Muscle layer of colon (tissue), 2 donors: ENCODE measurements at regions not wholly inside any gene's neighbourhood (a gene's known extent, or its start where the extent isn't known, plus 50 kb on each side); places are given as distances from the start of the nearest gene placed in this dataset.
"Not testable (repeated sequence)": the region's sequence is repeated elsewhere in the genome, so short reads cannot be mapped to it uniquely, and the experiment has no call there.

Experiments
- H3K27ac ChIP-seq: one replicate; pipeline ENCODE4 v1.7.0; 2013; ENCODE audit warnings: low read depth, mild to moderate bottlenecking, low read length, moderate library complexity
- H3K27me3 ChIP-seq, 2 donors: one replicate each; pipeline ENCODE4 v1.7.0; 2013; ENCODE audit warnings: low read length in 2 of 2, mild to moderate bottlenecking in 2 of 2; ENCODE audit not compliant: insufficient read depth in 2 of 2, control insufficient read depth in 1 of 2
- H3K36me3 ChIP-seq: one replicate; pipeline ENCODE4 v1.7.0; 2013; ENCODE audit warnings: mild to moderate bottlenecking, low read length; ENCODE audit not compliant: insufficient read depth
- H3K4me1 ChIP-seq: one replicate; pipeline ENCODE4 v1.7.0; 2013; ENCODE audit warnings: mild to moderate bottlenecking, low read length; ENCODE audit not compliant: insufficient read depth
- H3K4me3 ChIP-seq, 2 donors: one replicate each; pipeline ENCODE4 v1.7.0; 2013; ENCODE audit warnings: low read length in 2 of 2, low read depth in 1 of 2, mild to moderate bottlenecking in 1 of 2, moderate library complexity in 1 of 2
- H3K9ac ChIP-seq: one replicate; pipeline ENCODE4 v1.7.0; 2013; ENCODE audit warnings: low read length
- H3K9me3 ChIP-seq: one replicate; pipeline ENCODE4 v1.7.0; 2013; ENCODE audit warnings: mild to moderate bottlenecking, low read length
- donor health status: abdominal sarcoma.
- donor health status: Adenocarcinoma of cecum.

DNA sequence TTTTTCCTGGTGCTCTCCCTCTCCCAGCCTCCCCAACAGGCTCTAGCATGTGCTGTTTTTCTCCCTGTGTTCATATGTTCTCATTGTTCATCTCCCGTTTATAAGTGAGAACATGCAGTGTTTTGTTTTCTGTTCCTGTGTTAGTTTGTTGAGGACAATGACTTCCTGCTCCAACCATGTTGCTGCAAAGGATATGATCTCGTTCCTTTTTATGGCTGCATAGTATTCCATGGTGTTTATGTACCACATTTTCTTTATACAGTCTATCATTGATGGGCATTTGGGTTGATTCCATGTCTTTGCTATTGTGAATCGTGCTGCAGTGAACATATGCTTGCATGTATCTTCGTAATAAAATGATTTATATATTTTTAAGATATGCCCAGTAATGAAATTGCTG lies 236.1 kb upstream of the HTR1E start:
- H3K4me3 ChIP-seq, H3K9ac ChIP-seq, H3K4me1 ChIP-seq, H3K9me3 ChIP-seq, H3K27me3 ChIP-seq, H3K27ac ChIP-seq, H3K36me3 ChIP-seq: not testable (repeated sequence)

- H3K27ac ChIP-seq: no peak overlapping the region
- H3K9me3 ChIP-seq: no peaks in the 10 kb centered on the region
- H3K4me1 ChIP-seq: no peaks in the 10 kb centered on the region
- no peaks in the 10 kb centered on the region for H3K36me3 ChIP-seq
- no peak overlapping the region for H3K9ac ChIP-seq
- no peak overlapping the region for H3K4me3 ChIP-seq
- no peaks in the 10 kb centered on the region for H3K27me3 ChIP-seq
Measured at GRCh38 chr6:86686496-86686895, 250.8 kb upstream of the HTR1E start.

GRCh38 chr6:86685230-86685797 lies 252.0 kb upstream of the HTR1E start:
- Histone ChIP-seq H3K27ac (no peak overlapping the region), H3K4me1 (no peaks in the 10 kb centered on the region), H3K9me3 (no peaks in the 10 kb centered on the region), H3K4me3 (no peak overlapping the region), H3K9ac (no peak overlapping the region), H3K27me3 (no peaks in the 10 kb centered on the region), H3K36me3 (no peaks in the 10 kb centered on the region)

- H3K27ac ChIP-seq: no peak overlapping the region
- H3K9ac ChIP-seq: no peak overlapping the region
- no peaks in the 10 kb centered on the region for H3K4me1 ChIP-seq
- H3K27me3 ChIP-seq: no peaks in the 10 kb centered on the region
- H3K9me3 ChIP-seq: no peaks in the 10 kb centered on the region
- H3K4me3 ChIP-seq: no peak overlapping the region
- no peaks in the 10 kb centered on the region for H3K36me3 ChIP-seq
Measured at GRCh38 chr6:86683132-86683908, 254.0 kb upstream of the HTR1E start.

- Histone ChIP-seq H3K27me3 (no peaks in the 10 kb centered on the region), H3K9me3 (no peaks in the 10 kb centered on the region), H3K36me3 (no peaks in the 10 kb centered on the region), H3K4me3 (no peak overlapping the region), H3K4me1 (no peaks in the 10 kb centered on the region), H3K27ac (no peak overlapping the region), H3K9ac (no peak overlapping the region)
Measured at GRCh38 chr6:86682297-86682696, 255.0 kb upstream of the HTR1E start.

DNA sequence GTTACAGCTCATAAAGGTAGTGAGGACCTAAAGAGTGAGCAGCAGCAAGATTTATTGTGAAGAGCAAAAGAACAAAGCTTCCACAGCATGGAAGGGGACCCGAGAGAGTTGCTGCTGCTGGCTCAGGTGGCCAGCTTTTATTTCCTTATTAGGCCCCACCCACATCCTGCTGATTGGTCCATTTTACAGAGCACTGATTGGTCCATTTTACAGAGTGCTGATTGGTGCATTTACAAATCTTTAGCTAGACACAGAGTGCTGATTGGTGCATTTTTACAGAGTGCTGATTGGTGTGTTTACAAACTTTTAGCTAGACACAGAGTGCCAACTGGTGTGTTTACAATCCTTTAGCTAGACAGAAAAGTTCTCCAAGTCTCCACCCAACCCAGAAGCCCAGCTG lies 256.2 kb upstream of the HTR1E start:
- H3K4me1 ChIP-seq, H3K9ac ChIP-seq, H3K27me3 ChIP-seq, H3K9me3 ChIP-seq, H3K27ac ChIP-seq, H3K36me3 ChIP-seq, H3K4me3 ChIP-seq: not testable (repeated sequence)

GRCh38 chr6:86672125-86672524 lies 265.2 kb upstream of the HTR1E start:
- not testable (repeated sequence) for H3K9me3 ChIP-seq, H3K36me3 ChIP-seq, H3K4me1 ChIP-seq

GRCh38 chr6:86657192-86657591 lies 280.1 kb upstream of the HTR1E start:
- no peak overlapping the region for H3K27ac ChIP-seq
- no peaks in the 10 kb centered on the region for H3K36me3 ChIP-seq
- no peak overlapping the region for H3K4me3 ChIP-seq
- no peaks in the 10 kb centered on the region for H3K4me1 ChIP-seq
- H3K9me3 ChIP-seq: no peaks in the 10 kb centered on the region
- H3K27me3 ChIP-seq: no peaks in the 10 kb centered on the region
- no peak overlapping the region for H3K9ac ChIP-seq

More at GRCh38 chr6:86672125-86672524, 265.2 kb upstream of the HTR1E start:
- H3K27ac ChIP-seq, H3K4me3 ChIP-seq, H3K9ac ChIP-seq, H3K27me3 ChIP-seq: not testable (repeated sequence)

DNA sequence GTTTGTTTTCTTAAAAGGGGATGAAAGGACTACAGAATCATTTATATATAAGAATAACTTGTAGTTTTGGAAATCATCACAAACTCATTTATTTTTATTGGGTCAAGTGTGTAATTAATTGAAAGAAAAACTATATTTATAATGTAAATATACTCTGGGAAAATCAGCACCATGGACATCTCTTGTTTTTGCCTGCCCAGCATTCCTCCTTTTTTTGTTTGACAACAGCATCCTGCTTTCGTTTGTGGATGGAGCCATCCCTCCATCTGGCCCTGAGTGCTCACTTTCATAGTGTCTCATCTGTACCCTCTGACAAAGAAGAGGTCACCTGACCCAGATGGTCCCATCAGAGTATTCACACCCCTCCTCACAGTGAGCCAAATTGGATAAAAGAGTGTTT lies 308.2 kb upstream of the HTR1E start:
- no peaks in the 10 kb centered on the region for H3K27me3 ChIP-seq
- no peak overlapping the region for H3K27ac ChIP-seq
- no peaks in the 10 kb centered on the region for H3K9me3 ChIP-seq
- H3K9ac ChIP-seq: no peak overlapping the region
- no peaks in the 10 kb centered on the region for H3K36me3 ChIP-seq
- H3K4me3 ChIP-seq: no peak overlapping the region
- no peaks in the 10 kb centered on the region for H3K4me1 ChIP-seq

GRCh38 chr6:86619428-86619827 lies 317.9 kb upstream of the HTR1E start:
- Histone ChIP-seq H3K27me3 (no peaks in the 10 kb centered on the region), H3K9me3 (no peaks in the 10 kb centered on the region), H3K9ac (no peak overlapping the region), H3K36me3 (no peaks in the 10 kb centered on the region), H3K4me3 (no peak overlapping the region), H3K27ac (no peak overlapping the region), H3K4me1 (no peaks in the 10 kb centered on the region)

DNA sequence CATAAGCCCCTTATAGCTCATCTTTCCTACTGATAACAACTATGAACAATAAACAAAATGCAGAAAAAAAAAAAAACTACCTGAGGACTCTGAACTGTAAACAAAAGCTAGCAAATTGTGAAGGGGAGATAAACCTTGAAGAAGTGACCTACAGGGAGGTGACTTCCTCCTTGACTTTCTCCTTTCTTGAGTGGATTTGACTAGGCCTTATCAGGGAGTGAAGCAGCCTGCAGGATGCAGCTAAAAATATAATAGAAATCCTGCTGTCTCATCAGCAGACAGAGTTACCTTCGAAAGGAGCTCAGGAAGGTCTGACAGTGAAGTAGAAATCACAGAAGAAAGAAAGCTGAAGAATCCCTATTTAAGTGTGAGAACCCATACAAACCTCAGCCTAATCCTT lies 322.0 kb upstream of the HTR1E start:
- Histone ChIP-seq H3K4me3 (no peak overlapping the region), H3K27me3 (no peaks in the 10 kb centered on the region), H3K27ac (no peak overlapping the region), H3K9ac (no peak overlapping the region), H3K36me3 (no peaks in the 10 kb centered on the region), H3K4me1 (no peaks in the 10 kb centered on the region), H3K9me3 (no peaks in the 10 kb centered on the region)
